CD4-positive, alpha-beta memory T cell (primary cell): ENCODE measurements at regions not wholly inside any gene's neighbourhood (a gene's known extent, or its start where the extent isn't known, plus 50 kb on each side); places are given as distances from the start of the nearest gene placed in this dataset.

Experiments used
- CTCF ChIA-PET: fragments of 350-600 bp; sonication (Branson Sonifier 250); formaldehyde crosslinking; loops from one replicate; lab custom pipeline; 2021; ENCODE audit warnings: inconsistent platforms; ENCODE audit not compliant: partially characterized antibody; lab: Charles Lee
- POLR2A ChIA-PET: fragments of 350-600 bp; sonication (Branson Sonifier 250); formaldehyde crosslinking; loops from one replicate; lab custom pipeline; 2021; ENCODE audit not compliant: partially characterized antibody; lab: Charles Lee
- DNase-seq, 5 donors: peaks; one replicate each; pipeline versions ENCODE4 v3.0.0 to v3.0.0-alpha.2; 2020 to 2022; ENCODE audit warnings: mixed read lengths in 1 of 5
- H3K27ac ChIP-seq: one replicate; pipeline ENCODE4 v1.7.0; 2013; ENCODE audit warnings: low read depth, low read length
- H3K27me3 ChIP-seq: 2 replicates; pipeline ENCODE4 v1.7.0; 2013; ENCODE audit warnings: mild to moderate bottlenecking, low read length, moderate library complexity; ENCODE audit not compliant: insufficient read depth
- H3K36me3 ChIP-seq: 2 replicates; pipeline ENCODE4 v1.7.0; 2013; ENCODE audit warnings: mild to moderate bottlenecking, low read length, moderate library complexity; ENCODE audit not compliant: insufficient read depth
- H3K4me1 ChIP-seq: 2 replicates; pipeline ENCODE4 v1.7.0; 2013; ENCODE audit warnings: mild to moderate bottlenecking, low read length, moderate library complexity; ENCODE audit not compliant: insufficient read depth
- H3K4me3 ChIP-seq, 2 donors: one replicate each; pipeline ENCODE4 v1.7.0; 2013; ENCODE audit warnings: low read length in 2 of 2, mild to moderate bottlenecking in 1 of 2
- H3K9me3 ChIP-seq, 2 donors: one replicate each; pipeline ENCODE4 v1.7.0; 2013; ENCODE audit warnings: low read length in 2 of 2, control low read depth in 1 of 2; ENCODE audit not compliant: control insufficient read depth in 1 of 2
- H3K27ac Mint-ChIP-seq, 7 donors: one replicate each; pipeline ENCODE4 v1.8.0; 2020 to 2021; ENCODE audit warnings: mixed read lengths in 7 of 7, mild to moderate bottlenecking in 6 of 7, inconsistent platforms in 3 of 7, moderate library complexity in 3 of 7
- H3K27me3 Mint-ChIP-seq, 2 donors: one replicate each; pipeline ENCODE4 v1.8.0; 2020 to 2021; ENCODE audit warnings: mixed read lengths in 2 of 2
- H3K36me3 Mint-ChIP-seq, 2 donors: one replicate each; pipeline ENCODE4 v1.8.0; 2020 to 2021; ENCODE audit warnings: mixed read lengths in 2 of 2, inconsistent platforms in 1 of 2, mild to moderate bottlenecking in 1 of 2
- H3K4me1 Mint-ChIP-seq, 4 donors: one replicate each; pipeline ENCODE4 v1.8.0; 2020 to 2021; ENCODE audit warnings: mixed read lengths in 4 of 4, mild to moderate bottlenecking in 1 of 4
- H3K4me3 Mint-ChIP-seq, 8 donors: one replicate each; pipeline ENCODE4 v1.8.0; 2020 to 2021; ENCODE audit warnings: mixed read lengths in 8 of 8, mild to moderate bottlenecking in 7 of 8, moderate library complexity in 6 of 8, inconsistent platforms in 3 of 8
- H3K9me3 Mint-ChIP-seq, 8 donors: one replicate each; pipeline ENCODE4 v1.8.0; 2020 to 2021; ENCODE audit warnings: mixed read lengths in 8 of 8, mild to moderate bottlenecking in 5 of 8, inconsistent platforms in 3 of 8, moderate library complexity in 1 of 8
- intact Hi-C: fragments of 100-400 bp; cut with micrococcal nuclease; formaldehyde crosslinking; loops from one replicate; pipeline ENCODE4 v1.15.1; 2023

DNA sequence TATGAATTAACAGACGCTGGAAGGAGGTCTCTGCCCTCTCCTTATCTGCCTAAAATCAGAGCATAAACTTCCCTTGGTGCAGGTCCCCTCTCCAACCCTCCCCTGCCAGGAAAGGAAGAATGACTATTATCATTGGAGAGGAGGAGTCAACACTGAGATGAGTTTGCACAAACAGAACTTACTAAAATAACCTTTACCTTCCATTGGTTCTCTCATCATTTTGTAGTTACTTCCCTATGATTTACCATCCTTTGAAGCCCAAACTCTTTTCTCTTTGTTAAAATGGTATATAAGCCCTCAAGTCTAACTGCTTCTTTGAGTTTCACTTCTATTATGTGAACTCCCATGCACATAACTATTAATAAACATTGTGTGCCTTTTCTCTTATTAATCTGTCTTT, 64.2 kb upstream of the EEA1 start:
- no peaks in the 10 kb centered on the region for H3K9me3 ChIP-seq
- no peaks in the 10 kb centered on the region for H3K27me3 Mint-ChIP-seq
- H3K27ac ChIP-seq, result no peak overlapping the region
- CTCF ChIA-PET, result interaction anchor here (0.6 kb wide), 1 partner anchor 434 kb away, joined by 3 read pairs; no protein-coding TSS in a partner anchor
- no peak for DNase-seq
- no peaks in the 10 kb centered on the region for H3K27me3 ChIP-seq
- H3K4me3 ChIP-seq, result no peak overlapping the region
- H3K36me3 ChIP-seq, result no peaks in the 10 kb centered on the region
- H3K27ac Mint-ChIP-seq, result no peak overlapping the region
- H3K4me1 Mint-ChIP-seq, result no peaks in the 10 kb centered on the region
- intact Hi-C loops, result no loop called here
- POLR2A ChIA-PET, result no interaction called here
- peaks cover 0 to 4% (median 0%) of the 10 kb centered on the region in 8 donors for H3K9me3 Mint-ChIP-seq
- H3K4me1 ChIP-seq, result no peaks in the 10 kb centered on the region
- H3K36me3 Mint-ChIP-seq, result no peaks in the 10 kb centered on the region
- no peak overlapping the region for H3K4me3 Mint-ChIP-seq

DNA sequence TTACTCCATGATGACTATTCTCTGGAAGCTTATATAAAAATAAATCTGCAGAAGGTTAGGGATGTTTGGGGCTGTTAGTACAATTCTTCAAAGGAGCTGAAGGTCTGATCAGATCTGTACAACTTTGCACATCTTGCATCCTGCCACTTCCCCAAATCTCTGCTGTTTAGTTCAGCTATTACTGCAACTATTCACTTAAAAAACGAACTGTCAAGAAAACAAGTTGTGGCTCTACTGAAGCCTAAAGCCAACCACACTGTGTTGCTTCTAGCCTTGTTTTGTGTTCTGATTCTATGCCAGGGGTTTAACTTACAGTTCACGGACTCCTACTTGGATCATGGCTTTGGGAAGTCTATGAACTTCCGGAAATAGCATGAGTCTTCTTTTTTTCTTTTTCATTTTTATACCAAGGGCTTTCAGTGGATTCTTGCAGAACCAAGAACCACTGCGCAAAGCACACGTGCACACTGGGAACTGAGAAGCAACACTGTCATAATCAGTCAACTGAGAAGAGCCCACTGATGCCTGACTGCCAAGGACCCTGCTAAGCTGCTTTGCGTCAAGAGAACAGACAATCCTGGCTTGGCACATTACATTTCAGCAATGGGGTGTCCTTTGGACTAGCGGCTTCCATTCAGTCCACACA, 66.3 kb upstream of the EEA1 start:
- POLR2A ChIA-PET, result no interaction called here
- H3K4me1 Mint-ChIP-seq, result no peaks in the 10 kb centered on the region
- no peaks in the 10 kb centered on the region for H3K9me3 ChIP-seq
- H3K27ac Mint-ChIP-seq, result no peak overlapping the region
- H3K27me3 Mint-ChIP-seq, result no peaks in the 10 kb centered on the region
- H3K4me3 ChIP-seq, result no peak overlapping the region
- H3K27ac ChIP-seq, result no peak overlapping the region
- H3K36me3 Mint-ChIP-seq, result no peaks in the 10 kb centered on the region
- no peak overlapping the region for H3K4me3 Mint-ChIP-seq
- no peak for DNase-seq
- H3K36me3 ChIP-seq, result no peaks in the 10 kb centered on the region
- H3K4me1 ChIP-seq, result no peaks in the 10 kb centered on the region
- intact Hi-C loops, result no loop called here
- no peaks in the 10 kb centered on the region for H3K27me3 ChIP-seq
- H3K9me3 Mint-ChIP-seq, result peaks cover 0 to 4% (median 0%) of the 10 kb centered on the region in 8 donors
- CTCF ChIA-PET, result interaction anchor here (5.1 kb wide), 1 partner anchor 8 kb away, joined by 22 read pairs; no protein-coding TSS in a partner anchor

DNA sequence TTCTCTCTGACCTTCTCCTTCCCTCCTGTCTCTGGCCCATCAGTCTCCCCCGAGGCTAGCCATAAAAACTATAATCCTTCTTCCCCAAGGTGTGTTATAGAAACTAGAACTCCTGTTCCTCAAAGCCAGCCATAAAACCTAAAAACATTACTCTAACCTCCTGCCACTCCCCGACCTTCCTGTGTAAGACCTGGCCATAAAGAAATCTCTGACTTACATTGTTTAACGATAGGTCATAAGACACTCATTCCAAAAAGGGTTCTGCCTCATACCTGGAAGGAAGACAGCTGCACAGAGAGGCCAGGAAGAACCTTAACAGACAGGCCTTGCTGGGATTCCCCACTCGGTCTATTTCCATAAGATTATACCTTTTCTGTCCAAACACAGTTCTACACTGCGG, 70.9 kb upstream of the EEA1 start:
- POLR2A ChIA-PET, result no interaction called here
- Mint-ChIP-seq H3K27ac (no peak overlapping the region), H3K9me3 (peaks cover 0 to 2% (median 0%) of the 10 kb centered on the region in 8 donors), H3K36me3 (no peaks in the 10 kb centered on the region), H3K27me3 (no peaks in the 10 kb centered on the region), H3K4me3 (no peak overlapping the region), H3K4me1 (no peaks in the 10 kb centered on the region)
- no peaks in the 10 kb centered on the region for H3K27me3 ChIP-seq
- H3K36me3 ChIP-seq, result no peaks in the 10 kb centered on the region
- CTCF ChIA-PET, result interaction anchor here (1.8 kb wide), 1 partner anchor 13 kb away, joined by 4 read pairs; no protein-coding TSS in a partner anchor
- no peaks in the 10 kb centered on the region for H3K9me3 ChIP-seq
- no peak for DNase-seq
- H3K4me3 ChIP-seq, result no peak overlapping the region
- intact Hi-C loops, result no loop called here
- H3K4me1 ChIP-seq, result no peaks in the 10 kb centered on the region
- no peak overlapping the region for H3K27ac ChIP-seq

DNA sequence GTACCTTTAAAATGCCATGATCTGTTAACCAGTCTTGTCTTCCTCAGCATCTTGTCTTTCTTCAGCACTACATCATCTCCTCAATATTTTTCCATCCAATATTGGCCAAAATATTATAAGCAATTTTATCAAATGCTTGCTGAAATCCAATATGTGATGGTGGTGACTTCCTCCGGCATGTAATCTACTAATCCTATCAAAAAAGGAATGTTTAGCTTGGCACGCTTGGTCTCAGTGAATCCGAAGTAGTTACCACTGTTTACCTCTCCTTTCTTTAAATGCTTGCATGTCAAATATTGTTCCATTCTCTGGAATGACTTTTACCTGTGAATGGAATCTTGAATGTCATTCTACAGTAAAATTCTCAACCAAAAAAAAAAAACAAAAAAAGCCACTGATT, 72.3 kb upstream of the EEA1 start:
- no peaks in the 10 kb centered on the region for H3K36me3 ChIP-seq
- intact Hi-C loops, result no loop called here
- DNase-seq, result no peak
- ChIA-PET CTCF (interaction anchor here (1.0 to 1.8 kb wide), 2 partner anchors 14 to 418 kb away, joined by 3 to 4 read pairs; no protein-coding TSS in a partner anchor), POLR2A (interaction anchor here (0.7 kb wide), 1 partner anchor 338 kb away, joined by 3 read pairs; no protein-coding TSS in a partner anchor)
- no peaks in the 10 kb centered on the region for H3K27me3 ChIP-seq
- peaks cover 0 to 2% (median 0%) of the 10 kb centered on the region in 8 donors for H3K9me3 Mint-ChIP-seq
- H3K4me3 ChIP-seq, result no peak overlapping the region
- no peak overlapping the region for H3K27ac ChIP-seq
- H3K9me3 ChIP-seq, result no peaks in the 10 kb centered on the region
- no peak overlapping the region for H3K4me3 Mint-ChIP-seq
- no peaks in the 10 kb centered on the region for H3K4me1 Mint-ChIP-seq
- H3K27ac Mint-ChIP-seq, result no peak overlapping the region
- H3K36me3 Mint-ChIP-seq, result no peaks in the 10 kb centered on the region
- no peaks in the 10 kb centered on the region for H3K4me1 ChIP-seq
- H3K27me3 Mint-ChIP-seq, result no peaks in the 10 kb centered on the region

DNA sequence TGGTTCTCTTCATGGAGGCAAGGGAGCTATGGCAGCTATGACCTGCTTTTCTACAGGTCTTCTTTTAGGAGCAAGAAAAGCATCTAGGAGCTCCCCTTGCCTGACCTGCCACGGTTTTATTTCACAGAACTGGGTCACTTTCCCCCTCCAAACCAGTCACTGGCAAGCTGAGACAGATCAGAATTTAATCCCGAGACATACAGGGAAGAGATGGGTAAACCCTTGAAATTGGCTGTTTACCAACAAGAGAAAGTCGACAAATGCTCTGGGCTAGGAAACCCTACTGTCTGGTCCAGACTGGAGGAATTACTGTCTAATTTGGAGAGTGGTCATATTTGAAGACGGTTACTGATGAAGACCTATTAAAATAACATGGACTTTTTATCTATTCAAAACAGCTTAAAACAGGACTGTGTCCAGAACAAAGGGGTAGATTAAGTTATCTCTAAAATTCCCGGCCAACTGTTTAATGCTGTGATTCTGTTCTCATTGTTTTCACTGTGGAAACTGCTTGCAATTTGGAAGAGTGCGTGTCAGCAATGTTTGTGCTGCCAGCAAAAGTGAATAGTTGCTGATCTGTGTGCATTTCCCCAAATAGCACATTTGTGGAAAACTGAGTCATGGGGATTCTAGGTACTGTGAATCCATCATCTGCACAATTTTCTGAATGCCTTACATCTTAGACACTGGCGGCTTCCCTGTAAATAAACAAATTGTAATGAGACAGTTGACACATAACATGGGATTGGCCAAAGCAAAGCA, 73.4 kb upstream of the EEA1 start:
- Mint-ChIP-seq H3K36me3 (no peaks in the 10 kb centered on the region), H3K4me1 (no peaks in the 10 kb centered on the region), H3K27me3 (no peaks in the 10 kb centered on the region), H3K9me3 (peaks cover 0 to 2% (median 0%) of the 10 kb centered on the region in 8 donors), H3K4me3 (no peak overlapping the region), H3K27ac (no peak overlapping the region)
- intact Hi-C loops, result no loop called here
- ChIA-PET CTCF (no interaction called here), POLR2A (no interaction called here)
- H3K36me3 ChIP-seq, result no peaks in the 10 kb centered on the region
- no peak overlapping the region for H3K4me3 ChIP-seq
- no peaks in the 10 kb centered on the region for H3K4me1 ChIP-seq
- no peaks in the 10 kb centered on the region for H3K27me3 ChIP-seq
- no peak for DNase-seq
- H3K27ac ChIP-seq, result no peak overlapping the region
- H3K9me3 ChIP-seq, result no peaks in the 10 kb centered on the region

DNA sequence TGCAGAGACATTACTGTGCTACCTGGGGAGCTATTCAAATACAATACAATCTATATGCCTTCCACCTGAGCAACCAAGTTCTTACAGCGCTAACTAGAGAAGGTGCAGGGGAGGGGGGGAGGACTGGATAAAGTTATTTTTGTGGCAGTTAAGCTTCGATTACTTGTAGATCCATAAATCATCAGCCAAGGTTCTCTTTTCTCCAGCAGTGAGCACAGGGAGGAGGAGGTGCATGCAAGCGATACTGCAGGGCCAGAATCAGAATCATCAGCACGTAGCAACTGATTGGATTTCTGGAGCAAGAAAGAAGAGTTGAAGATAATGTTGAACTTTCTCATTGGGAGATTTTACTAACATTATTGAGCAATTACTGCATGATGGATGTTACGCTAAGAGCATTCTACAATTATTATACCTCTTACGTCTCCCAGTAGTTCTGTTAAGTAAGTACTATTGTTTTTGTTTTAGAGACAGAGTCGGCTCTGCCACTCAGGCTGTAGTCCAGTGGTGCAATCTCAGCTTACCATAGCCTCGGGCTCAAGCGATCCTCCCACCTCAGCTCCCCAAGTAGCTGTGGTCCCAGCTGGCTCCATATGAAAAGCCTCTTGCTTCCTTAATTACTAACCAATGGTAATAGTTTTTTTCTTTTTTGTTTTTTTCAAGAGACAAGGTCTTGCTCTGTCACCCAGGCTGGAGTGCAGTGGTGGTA, 74.6 kb upstream of the EEA1 start:
- ChIA-PET CTCF (interaction anchor here (0.6 to 2.1 kb wide), 2 partner anchors 16 to 1639 kb away, joined by 3 to 9 read pairs; no protein-coding TSS in a partner anchor), POLR2A (no interaction called here)
- Histone ChIP-seq H3K36me3 (no peaks in the 10 kb centered on the region), H3K4me1 (no peaks in the 10 kb centered on the region), H3K4me3 (no peak overlapping the region), H3K27ac (no peak overlapping the region), H3K9me3 (no peaks in the 10 kb centered on the region), H3K27me3 (no peaks in the 10 kb centered on the region)
- H3K36me3 Mint-ChIP-seq, result no peaks in the 10 kb centered on the region
- intact Hi-C loops, result no loop called here
- H3K9me3 Mint-ChIP-seq, result peaks cover 0 to 2% (median 0%) of the 10 kb centered on the region in 8 donors
- no peaks in the 10 kb centered on the region for H3K4me1 Mint-ChIP-seq
- no peaks in the 10 kb centered on the region for H3K27me3 Mint-ChIP-seq
- no peak for DNase-seq
- no peak overlapping the region for H3K27ac Mint-ChIP-seq
- H3K4me3 Mint-ChIP-seq, result no peak overlapping the region

DNA sequence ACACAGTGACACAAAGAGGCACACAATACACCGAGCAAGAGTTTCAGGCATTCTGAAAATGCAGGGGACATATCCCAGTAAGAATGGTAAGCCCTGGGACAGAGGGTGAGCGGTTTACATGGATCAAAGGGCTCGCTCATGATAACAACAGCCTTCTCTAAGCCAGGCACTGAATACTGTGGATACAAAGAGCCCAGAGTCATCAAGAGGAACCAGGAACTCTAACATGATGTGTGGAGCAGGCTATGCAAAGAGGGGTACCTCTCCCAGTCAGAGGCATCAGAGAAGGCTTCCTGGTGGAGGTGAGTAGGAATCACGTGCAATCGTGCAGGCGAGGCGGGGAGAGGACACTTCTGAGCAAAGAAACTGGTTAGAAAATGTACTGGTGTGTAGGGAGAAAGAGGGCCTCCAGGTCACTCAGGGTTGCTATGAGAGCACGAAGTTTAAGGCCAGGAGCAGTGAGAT, 76.9 kb upstream of the EEA1 start:
- no peak overlapping the region for H3K27ac Mint-ChIP-seq

More for the DNA sequence above, 76.9 kb upstream of the EEA1 start:
- Histone ChIP-seq H3K27me3 (no peaks in the 10 kb centered on the region), H3K9me3 (no peaks in the 10 kb centered on the region), H3K4me3 (no peak overlapping the region), H3K27ac (no peak overlapping the region), H3K4me1 (no peaks in the 10 kb centered on the region), H3K36me3 (no peaks in the 10 kb centered on the region)
- no peaks in the 10 kb centered on the region for H3K36me3 Mint-ChIP-seq
- no peaks in the 10 kb centered on the region for H3K4me1 Mint-ChIP-seq
- H3K9me3 Mint-ChIP-seq, result no peaks in the 10 kb centered on the region
- POLR2A ChIA-PET, result no interaction called here
- CTCF ChIA-PET, result no interaction called here
- intact Hi-C loops, result no loop called here
- no peak overlapping the region for H3K4me3 Mint-ChIP-seq
- H3K27me3 Mint-ChIP-seq, result peaks cover 0 to 1% of the 10 kb centered on the region in 2 donors
- no peak for DNase-seq
